ENCODE measurements at regions not wholly inside any gene's neighbourhood (a gene's known extent, or its start where the extent isn't known, plus 50 kb on each side); places are given as distances from the start of the nearest gene placed in this dataset.

GRCh38 chr2:71927757-71928715 lies 219.6 kb downstream of the CYP26B1 start:
- TF ChIP-seq CTCF (conservative IDR thresholded peaks at IDR 0.05; ENCODE audit: low read depth, low read length) = no peak
- TF ChIP-seq EZH2 (IDR thresholded peaks at IDR 0.05; ENCODE audit: borderline replicate concordance, low read depth, low read length, poor library complexity, severe bottlenecking) = no peak

All from A673 (cell line).